ENCODE measurements at regions not wholly inside any gene's neighbourhood (a gene's known extent, or its start where the extent isn't known, plus 50 kb on each side); places are given as distances from the start of the nearest gene placed in this dataset.

- H3K27ac ChIP-seq (ENCODE audit: low read depth in 1 of 2, low read length in 2 of 2), result no peak overlapping the region
- ATAC-seq (ENCODE audit: low FRiP score), result no peak
- H3K4me1 ChIP-seq (ENCODE audit: control insufficient read depth in 1 of 2, insufficient read depth in 2 of 2, low read length in 2 of 2), result no peaks in the 10 kb centered on the region
- H3K36me3 ChIP-seq (ENCODE audit: control insufficient read depth in 1 of 2, insufficient read depth in 2 of 2, low read length in 1 of 2), result no peaks in the 10 kb centered on the region
- no peak for DNase-seq
- no peak overlapping the region for H3K4me3 ChIP-seq (ENCODE audit: low read length in 2 of 2)
- intact Hi-C loops (cut with DNase I), result no loop called here
- no peaks in the 10 kb centered on the region for H3K27me3 ChIP-seq (ENCODE audit: control insufficient read depth in 1 of 2, insufficient read depth in 2 of 2, low read length in 1 of 2)
- WGBS, 2 donors, result 17 to 19% methylated on average over 3 of the region's 3 CpGs
- H3K9me3 ChIP-seq (ENCODE audit: control insufficient read depth, low read length), result no peaks in the 10 kb centered on the region
Measured at GRCh38 chr7:13181216-13181615, 493.8 kb downstream of the ARL4A start.

- Histone ChIP-seq H3K36me3 (ENCODE audit: control insufficient read depth in 1 of 2, insufficient read depth in 2 of 2, low read length in 1 of 2) (no peaks in the 10 kb centered on the region), H3K4me3 (ENCODE audit: low read length in 2 of 2) (no peak overlapping the region), H3K9me3 (ENCODE audit: control insufficient read depth, low read length) (no peaks in the 10 kb centered on the region), H3K4me1 (ENCODE audit: control insufficient read depth in 1 of 2, insufficient read depth in 2 of 2, low read length in 2 of 2) (no peaks in the 10 kb centered on the region), H3K27me3 (ENCODE audit: control insufficient read depth in 1 of 2, insufficient read depth in 2 of 2, low read length in 1 of 2) (no peaks in the 10 kb centered on the region), H3K27ac (ENCODE audit: low read depth in 1 of 2, low read length in 2 of 2) (no peak overlapping the region)
- DNase-seq (no peak), ATAC-seq (ENCODE audit: low FRiP score) (no peak)
- intact Hi-C loops (cut with DNase I), result no loop called here
Measured at GRCh38 chr7:13185139-13185538, 497.7 kb downstream of the ARL4A start.

- no peaks in the 10 kb centered on the region for H3K9me3 ChIP-seq (ENCODE audit: control insufficient read depth, low read length)
- no peaks in the 10 kb centered on the region for H3K36me3 ChIP-seq (ENCODE audit: control insufficient read depth in 1 of 2, insufficient read depth in 2 of 2, low read length in 1 of 2)
- no peak overlapping the region for H3K4me3 ChIP-seq (ENCODE audit: low read length in 2 of 2)
- intact Hi-C loops (cut with DNase I), result no loop called here
- ATAC-seq (ENCODE audit: low FRiP score) (no peak), DNase-seq (no peak)
- H3K27ac ChIP-seq (ENCODE audit: low read depth in 1 of 2, low read length in 2 of 2), result no peak overlapping the region
- no peaks in the 10 kb centered on the region for H3K27me3 ChIP-seq (ENCODE audit: control insufficient read depth in 1 of 2, insufficient read depth in 2 of 2, low read length in 1 of 2)
- WGBS, 2 donors, result 80 to 85% methylated on average over 5 of the region's 5 CpGs
- H3K4me1 ChIP-seq (ENCODE audit: control insufficient read depth in 1 of 2, insufficient read depth in 2 of 2, low read length in 2 of 2), result no peaks in the 10 kb centered on the region
Measured at GRCh38 chr7:13188236-13188805, 500.9 kb downstream of the ARL4A start.

GRCh38 chr7:13188922-13189321 lies 501.5 kb downstream of the ARL4A start:
- Histone ChIP-seq H3K9me3 (ENCODE audit: control insufficient read depth, low read length) (no peaks in the 10 kb centered on the region), H3K27me3 (ENCODE audit: control insufficient read depth in 1 of 2, insufficient read depth in 2 of 2, low read length in 1 of 2) (no peaks in the 10 kb centered on the region), H3K4me1 (ENCODE audit: control insufficient read depth in 1 of 2, insufficient read depth in 2 of 2, low read length in 2 of 2) (no peaks in the 10 kb centered on the region), H3K36me3 (ENCODE audit: control insufficient read depth in 1 of 2, insufficient read depth in 2 of 2, low read length in 1 of 2) (no peaks in the 10 kb centered on the region), H3K27ac (ENCODE audit: low read depth in 1 of 2, low read length in 2 of 2) (no peak overlapping the region), H3K4me3 (ENCODE audit: low read length in 2 of 2) (no peak overlapping the region)
- intact Hi-C loops (cut with DNase I), result no loop called here
- ATAC-seq (ENCODE audit: low FRiP score) (no peak), DNase-seq (no peak)
- 81 to 84% methylated on average over 1 of the region's 1 CpG for WGBS, 2 donors

GRCh38 chr7:13189668-13190067 lies 502.2 kb downstream of the ARL4A start:
- Histone ChIP-seq H3K36me3 (ENCODE audit: control insufficient read depth in 1 of 2, insufficient read depth in 2 of 2, low read length in 1 of 2) (no peaks in the 10 kb centered on the region), H3K4me3 (ENCODE audit: low read length in 2 of 2) (no peak overlapping the region), H3K27ac (ENCODE audit: low read depth in 1 of 2, low read length in 2 of 2) (no peak overlapping the region), H3K27me3 (ENCODE audit: control insufficient read depth in 1 of 2, insufficient read depth in 2 of 2, low read length in 1 of 2) (no peaks in the 10 kb centered on the region), H3K4me1 (ENCODE audit: control insufficient read depth in 1 of 2, insufficient read depth in 2 of 2, low read length in 2 of 2) (no peaks in the 10 kb centered on the region), H3K9me3 (ENCODE audit: control insufficient read depth, low read length) (no peaks in the 10 kb centered on the region)
- DNase-seq (no peak), ATAC-seq (ENCODE audit: low FRiP score) (peak; percentile 36)
- 86 to 91% methylated on average over 2 of the region's 2 CpGs for WGBS, 2 donors
- intact Hi-C loops (cut with DNase I), result no loop called here

GRCh38 chr7:13197501-13197900 lies 510.1 kb downstream of the ARL4A start:
- 51 to 64% methylated on average over 2 of the region's 2 CpGs for WGBS, 2 donors
- Histone ChIP-seq H3K27me3 (ENCODE audit: control insufficient read depth in 1 of 2, insufficient read depth in 2 of 2, low read length in 1 of 2) (no peaks in the 10 kb centered on the region), H3K27ac (ENCODE audit: low read depth in 1 of 2, low read length in 2 of 2) (no peak overlapping the region), H3K4me1 (ENCODE audit: control insufficient read depth in 1 of 2, insufficient read depth in 2 of 2, low read length in 2 of 2) (no peaks in the 10 kb centered on the region), H3K36me3 (ENCODE audit: control insufficient read depth in 1 of 2, insufficient read depth in 2 of 2, low read length in 1 of 2) (no peaks in the 10 kb centered on the region), H3K4me3 (ENCODE audit: low read length in 2 of 2) (no peak overlapping the region), H3K9me3 (ENCODE audit: control insufficient read depth, low read length) (no peaks in the 10 kb centered on the region)
- intact Hi-C loops (cut with DNase I), result no loop called here
- no peak for ATAC-seq (ENCODE audit: low FRiP score)
- DNase-seq, result no peak

- H3K27ac ChIP-seq (ENCODE audit: low read depth in 1 of 2, low read length in 2 of 2), result no peak overlapping the region
- no peak for ATAC-seq (ENCODE audit: low FRiP score)
- H3K9me3 ChIP-seq (ENCODE audit: control insufficient read depth, low read length), result no peaks in the 10 kb centered on the region
- H3K4me1 ChIP-seq (ENCODE audit: control insufficient read depth in 1 of 2, insufficient read depth in 2 of 2, low read length in 2 of 2), result no peaks in the 10 kb centered on the region
- 70 to 81% methylated on average over 2 of the region's 2 CpGs for WGBS, 2 donors
- H3K36me3 ChIP-seq (ENCODE audit: control insufficient read depth in 1 of 2, insufficient read depth in 2 of 2, low read length in 1 of 2), result no peaks in the 10 kb centered on the region
- H3K27me3 ChIP-seq (ENCODE audit: control insufficient read depth in 1 of 2, insufficient read depth in 2 of 2, low read length in 1 of 2), result no peaks in the 10 kb centered on the region
- no peak overlapping the region for H3K4me3 ChIP-seq (ENCODE audit: low read length in 2 of 2)
- intact Hi-C loops (cut with DNase I), result no loop called here
- DNase-seq, result no peak
Measured at GRCh38 chr7:13198036-13198435, 510.6 kb downstream of the ARL4A start.

GRCh38 chr7:13198727-13199126 lies 511.3 kb downstream of the ARL4A start:
- Histone ChIP-seq H3K9me3 (ENCODE audit: control insufficient read depth, low read length) (no peaks in the 10 kb centered on the region), H3K27me3 (ENCODE audit: control insufficient read depth in 1 of 2, insufficient read depth in 2 of 2, low read length in 1 of 2) (no peaks in the 10 kb centered on the region), H3K36me3 (ENCODE audit: control insufficient read depth in 1 of 2, insufficient read depth in 2 of 2, low read length in 1 of 2) (no peaks in the 10 kb centered on the region), H3K27ac (ENCODE audit: low read depth in 1 of 2, low read length in 2 of 2) (no peak overlapping the region), H3K4me3 (ENCODE audit: low read length in 2 of 2) (no peak overlapping the region), H3K4me1 (ENCODE audit: control insufficient read depth in 1 of 2, insufficient read depth in 2 of 2, low read length in 2 of 2) (no peaks in the 10 kb centered on the region)
- intact Hi-C loops (cut with DNase I), result no loop called here
- ATAC-seq (ENCODE audit: low FRiP score) (no peak), DNase-seq (no peak)
- WGBS, 2 donors, result 31 to 51% methylated on average over 2 of the region's 2 CpGs

GRCh38 chr7:13201628-13202027 lies 514.2 kb downstream of the ARL4A start:
- H3K9me3 ChIP-seq (ENCODE audit: control insufficient read depth, low read length), result no peaks in the 10 kb centered on the region
- DNase-seq (no peak), ATAC-seq (ENCODE audit: low FRiP score) (no peak)
- no peaks in the 10 kb centered on the region for H3K27me3 ChIP-seq (ENCODE audit: control insufficient read depth in 1 of 2, insufficient read depth in 2 of 2, low read length in 1 of 2)
- intact Hi-C loops (cut with DNase I), result no loop called here
- no peaks in the 10 kb centered on the region for H3K4me1 ChIP-seq (ENCODE audit: control insufficient read depth in 1 of 2, insufficient read depth in 2 of 2, low read length in 2 of 2)
- 68 to 82% methylated on average over 1 of the region's 1 CpG for WGBS, 2 donors
- no peak overlapping the region for H3K4me3 ChIP-seq (ENCODE audit: low read length in 2 of 2)
- no peak overlapping the region for H3K27ac ChIP-seq (ENCODE audit: low read depth in 1 of 2, low read length in 2 of 2)
- H3K36me3 ChIP-seq (ENCODE audit: control insufficient read depth in 1 of 2, insufficient read depth in 2 of 2, low read length in 1 of 2), result no peaks in the 10 kb centered on the region
